ENCODE measurements at regions not wholly inside any gene's neighbourhood (a gene's known extent, or its start where the extent isn't known, plus 50 kb on each side); places are given as distances from the start of the nearest gene placed in this dataset.

GRCh38 chr15:36024031-36024688, 478.2 kb upstream of the DPH6 start:
- TF ChIP-seq, protein P1, sequence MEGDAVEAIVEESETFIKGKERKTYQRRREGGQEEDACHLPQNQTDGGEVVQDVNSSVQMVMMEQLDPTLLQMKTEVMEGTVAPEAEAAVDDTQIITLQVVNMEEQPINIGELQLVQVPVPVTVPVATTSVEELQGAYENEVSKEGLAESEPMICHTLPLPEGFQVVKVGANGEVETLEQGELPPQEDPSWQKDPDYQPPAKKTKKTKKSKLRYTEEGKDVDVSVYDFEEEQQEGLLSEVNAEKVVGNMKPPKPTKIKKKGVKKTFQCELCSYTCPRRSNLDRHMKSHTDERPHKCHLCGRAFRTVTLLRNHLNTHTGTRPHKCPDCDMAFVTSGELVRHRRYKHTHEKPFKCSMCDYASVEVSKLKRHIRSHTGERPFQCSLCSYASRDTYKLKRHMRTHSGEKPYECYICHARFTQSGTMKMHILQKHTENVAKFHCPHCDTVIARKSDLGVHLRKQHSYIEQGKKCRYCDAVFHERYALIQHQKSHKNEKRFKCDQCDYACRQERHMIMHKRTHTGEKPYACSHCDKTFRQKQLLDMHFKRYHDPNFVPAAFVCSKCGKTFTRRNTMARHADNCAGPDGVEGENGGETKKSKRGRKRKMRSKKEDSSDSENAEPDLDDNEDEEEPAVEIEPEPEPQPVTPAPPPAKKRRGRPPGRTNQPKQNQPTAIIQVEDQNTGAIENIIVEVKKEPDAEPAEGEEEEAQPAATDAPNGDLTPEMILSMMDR (conservative IDR thresholded peaks at IDR 0.05), result no peak
- no peak for TF ChIP-seq EZH2 (IDR thresholded peaks at IDR 0.05; ENCODE audit: low read depth)

Measured in PC-9 (cell line).